ENCODE measurements at regions not wholly inside any gene's neighbourhood (a gene's known extent, or its start where the extent isn't known, plus 50 kb on each side); places are given as distances from the start of the nearest gene placed in this dataset.
A peak's percentile ranks its signal among the peaks of the same experiment; 100 is the strongest.
"Not testable (repeated sequence)": the region's sequence is repeated elsewhere in the genome, so short reads cannot be mapped to it uniquely, and the experiment has no call there.

DNA sequence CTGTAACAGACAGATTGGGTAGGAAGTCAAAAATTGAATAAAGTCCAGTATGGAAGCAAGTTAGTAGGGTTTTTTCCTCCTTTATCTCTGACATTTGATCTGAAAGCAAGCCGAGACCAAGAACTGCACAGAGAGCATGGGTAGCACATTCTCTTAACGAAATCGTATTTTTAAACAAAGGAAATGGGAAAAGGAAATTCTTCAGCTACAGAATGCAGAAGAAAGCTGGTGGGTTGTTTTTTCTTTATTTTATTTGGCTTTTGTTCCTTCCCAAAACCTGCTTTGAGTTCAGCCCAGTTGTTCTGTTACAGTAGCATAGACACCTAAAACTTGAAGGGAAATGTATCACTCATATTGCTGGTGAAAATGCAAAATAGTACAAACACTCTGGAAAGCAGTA lies 397.0 kb downstream of the GBE1 start:
- no peak for DNase-seq (ENCODE audit: low read depth)

DNA sequence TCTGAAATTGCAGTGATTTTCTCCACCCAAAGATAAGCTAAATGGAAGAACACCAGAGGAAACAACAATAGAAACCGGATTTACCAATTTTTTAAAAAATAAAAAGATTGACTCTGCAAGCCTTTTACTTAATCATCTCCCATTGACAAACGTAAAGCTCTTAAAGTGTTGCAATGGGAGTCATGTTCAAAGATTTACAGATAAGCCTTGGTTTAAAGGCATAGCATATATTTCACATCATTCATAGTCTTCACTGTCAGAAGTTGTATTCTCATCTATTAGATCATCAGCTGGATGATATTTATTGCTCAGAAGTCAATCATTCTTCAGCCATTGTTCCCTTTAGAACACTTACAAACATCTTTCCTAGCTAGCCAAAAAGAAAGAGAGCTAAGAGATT lies 397.6 kb downstream of the GBE1 start:
- DNase-seq (ENCODE audit: low read depth), result no peak

DNA sequence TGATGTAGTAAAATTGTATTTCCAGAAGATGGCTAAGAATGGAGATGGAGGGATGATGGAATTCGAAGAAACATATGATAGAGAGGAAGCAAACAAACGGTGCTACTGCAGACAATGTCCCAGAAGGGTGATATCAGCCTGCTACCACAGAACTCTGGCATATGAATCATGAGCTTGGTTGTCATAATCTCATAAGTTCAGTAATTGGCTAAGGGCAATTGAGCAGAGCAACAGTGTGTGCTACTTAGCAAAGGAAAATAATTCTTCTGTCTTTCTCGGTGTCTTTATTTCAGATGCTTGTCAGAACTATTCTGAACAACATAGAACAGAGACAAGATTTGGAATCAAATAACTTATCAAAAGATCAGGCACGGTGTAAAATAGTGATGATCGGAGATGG lies 407.3 kb downstream of the GBE1 start:
- no peak for DNase-seq (ENCODE audit: low read depth)

DNA sequence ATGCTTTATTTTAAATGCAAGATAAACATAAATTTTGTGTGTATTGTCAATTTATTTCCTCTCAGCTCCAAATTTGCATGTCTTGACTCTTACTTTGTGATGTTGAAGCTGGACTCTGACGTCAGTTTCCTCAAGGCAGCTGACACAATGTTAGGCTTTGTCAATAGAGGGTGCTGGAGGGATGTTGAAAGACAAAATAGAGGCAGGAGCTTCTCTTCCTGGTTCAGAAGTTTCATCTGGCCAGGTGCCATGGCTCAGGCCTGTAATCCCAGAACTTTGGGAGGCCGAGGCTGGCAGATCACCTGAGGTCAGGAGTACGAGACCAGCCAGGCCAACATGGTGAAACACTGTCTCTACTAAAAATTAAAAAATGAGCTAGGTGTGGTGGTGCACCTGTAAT lies 408.6 kb downstream of the GBE1 start:
- peak; percentile 1 for DNase-seq (ENCODE audit: low read depth)

DNA sequence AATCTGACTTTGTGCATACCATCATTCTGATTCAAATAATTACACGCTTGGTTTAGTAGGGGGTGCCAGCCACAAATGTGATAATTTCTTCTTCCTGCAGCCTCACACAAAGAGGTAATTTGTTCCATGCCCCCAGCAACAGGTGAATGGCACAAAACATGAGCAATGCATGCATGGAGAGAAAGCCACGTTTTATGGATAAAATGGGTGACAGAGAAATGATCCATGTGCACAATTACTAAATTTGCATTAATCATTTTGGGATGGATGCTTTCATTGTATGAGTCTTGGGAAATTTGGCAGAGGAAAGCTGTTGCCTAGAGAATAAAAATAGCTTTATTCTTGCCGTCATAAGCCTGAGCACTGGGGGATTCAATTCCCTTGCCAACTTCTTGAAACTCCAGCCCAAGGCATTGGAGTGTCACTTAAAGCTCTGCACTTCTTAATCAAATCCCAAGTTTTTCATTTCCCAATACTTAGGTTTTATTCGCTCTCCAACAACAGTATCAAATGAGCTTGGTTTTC lies 411.6 kb downstream of the GBE1 start:
- no peak for DNase-seq (ENCODE audit: low read depth)

DNA sequence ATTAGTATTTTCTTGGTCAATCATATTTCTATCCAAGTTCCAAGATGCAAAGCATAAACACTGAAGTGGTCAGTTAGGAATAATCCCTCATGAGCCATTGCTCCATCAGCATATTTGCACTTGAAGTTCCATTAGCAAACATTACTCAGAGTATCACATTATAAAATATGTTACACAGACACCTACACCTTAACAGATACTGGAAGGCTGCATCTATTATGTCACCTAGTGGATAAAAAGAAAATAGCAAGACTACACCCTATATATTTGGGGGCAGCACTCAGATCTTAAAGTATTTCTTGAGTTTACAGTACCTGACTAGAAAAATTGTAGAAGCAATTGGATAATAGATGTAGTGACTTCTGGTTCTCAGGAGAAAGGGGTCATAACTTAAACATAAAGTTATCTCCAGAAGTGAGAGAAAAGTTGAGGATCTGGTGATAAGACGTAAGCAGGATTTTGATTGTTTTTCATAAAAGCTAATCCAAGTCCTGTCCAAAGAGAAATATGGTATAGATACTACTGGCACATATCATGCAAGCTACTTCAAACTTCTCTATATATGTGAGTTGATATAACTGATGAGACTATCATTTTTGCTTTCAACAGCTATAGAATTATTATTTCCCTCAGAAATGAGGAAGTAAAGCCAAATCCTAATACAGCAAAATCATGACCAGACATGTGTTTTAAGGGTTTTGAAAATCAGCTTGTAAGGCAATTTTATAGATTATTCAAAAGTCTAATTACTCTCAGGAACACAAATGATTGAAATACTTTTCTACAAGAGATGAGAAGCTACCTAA lies 422.2 kb downstream of the GBE1 start:
- no peak for DNase-seq (ENCODE audit: low read depth)

DNA sequence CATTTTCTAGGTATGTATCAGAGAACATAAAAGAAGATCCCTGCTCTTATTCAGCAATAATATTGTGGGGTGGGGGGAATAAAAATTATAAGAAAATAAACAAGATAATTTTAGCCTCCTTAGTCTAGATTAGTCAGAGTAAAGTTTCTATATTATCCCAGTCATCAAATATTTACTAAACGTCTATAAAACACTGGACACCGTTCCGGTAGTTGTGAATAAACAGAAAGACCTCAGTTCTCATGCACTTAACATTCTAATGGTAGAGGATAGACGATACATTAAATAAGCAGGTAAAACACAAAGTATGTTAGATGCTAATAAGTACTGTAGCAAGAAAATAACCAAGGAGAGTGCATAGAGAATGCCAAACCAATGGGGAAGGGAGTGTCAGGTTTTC lies 425.0 kb downstream of the GBE1 start:
- no peak for DNase-seq (ENCODE audit: low read depth)

DNA sequence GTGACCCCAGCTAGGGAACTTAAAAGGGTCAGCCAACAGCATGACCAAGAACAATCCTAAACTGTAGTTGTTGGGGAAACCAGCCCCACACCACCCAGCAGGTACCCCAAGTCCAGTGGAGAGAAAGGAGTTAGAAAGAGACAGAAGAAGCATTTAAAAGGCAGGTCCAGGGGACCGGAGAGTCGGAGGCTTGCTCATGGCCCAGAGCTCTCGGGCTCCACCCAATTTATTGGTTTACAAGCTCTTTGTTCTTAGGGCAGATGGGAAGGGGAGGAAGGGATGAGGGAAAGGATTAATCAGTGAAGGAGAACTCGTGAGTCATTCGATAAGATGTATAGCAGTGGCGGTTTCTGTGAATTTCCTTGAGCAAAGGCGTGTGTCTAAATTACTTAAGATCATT lies 431.6 kb downstream of the GBE1 start:
- not testable (repeated sequence) for DNase-seq (ENCODE audit: low read depth)

DNA sequence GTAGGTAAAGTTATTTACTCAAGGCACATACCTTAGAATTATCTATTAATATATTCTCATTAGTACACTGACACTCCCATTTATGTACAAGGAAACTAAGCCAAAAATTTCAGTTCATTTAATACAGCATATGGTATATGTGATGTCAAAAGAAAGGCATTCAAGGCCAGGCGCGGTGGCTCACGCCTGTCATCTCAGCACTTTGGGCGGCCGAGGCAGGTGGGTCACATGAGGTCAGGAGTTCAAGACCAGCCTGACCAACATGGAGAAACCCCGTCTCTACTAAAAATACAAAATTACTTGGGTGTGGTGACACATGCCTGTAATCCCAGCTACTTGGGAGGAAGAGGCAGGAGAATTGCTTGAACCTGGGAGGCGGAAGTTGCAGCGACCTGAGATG lies 435.2 kb downstream of the GBE1 start:
- DNase-seq (ENCODE audit: low read depth), result no peak

DNA sequence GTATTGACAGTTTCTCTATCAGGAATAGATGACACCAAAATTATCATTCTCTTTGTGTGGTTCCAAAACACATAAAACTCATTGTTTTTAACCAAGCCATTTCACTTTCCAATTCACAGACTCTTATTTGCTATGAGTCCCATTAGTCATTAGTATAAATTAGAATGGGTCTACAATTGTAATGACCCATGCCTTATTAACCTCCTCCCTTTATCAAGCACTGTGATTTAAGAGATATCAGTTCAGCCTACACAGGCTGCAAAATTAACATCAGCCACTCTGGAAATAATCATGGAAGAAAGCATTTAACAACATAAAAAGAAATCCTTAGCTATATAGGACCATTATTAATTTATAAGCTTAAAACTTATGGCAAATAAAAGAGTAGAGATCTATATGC lies 440.6 kb downstream of the GBE1 start:
- no peak for DNase-seq (ENCODE audit: low read depth)

DNA sequence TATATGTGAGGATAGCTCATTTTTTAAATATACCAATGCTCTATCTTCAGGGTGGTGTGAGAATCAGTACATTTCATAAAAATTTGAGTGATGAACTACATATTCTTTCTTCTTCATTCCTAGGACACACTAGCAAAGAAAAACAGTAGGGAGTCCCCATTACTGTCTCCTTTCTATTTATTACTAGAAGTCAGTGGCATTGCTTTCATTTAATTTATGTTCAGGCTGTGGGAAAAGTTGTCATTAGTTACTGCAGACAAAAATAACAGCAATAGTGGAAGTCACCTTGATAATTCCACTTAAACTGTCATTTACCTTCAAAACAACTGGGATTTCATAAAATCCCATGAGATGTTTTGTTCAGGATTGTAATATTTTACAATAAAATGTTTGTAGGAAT lies 446.4 kb downstream of the GBE1 start:
- DNase-seq (ENCODE audit: low read depth), result no peak

DNA sequence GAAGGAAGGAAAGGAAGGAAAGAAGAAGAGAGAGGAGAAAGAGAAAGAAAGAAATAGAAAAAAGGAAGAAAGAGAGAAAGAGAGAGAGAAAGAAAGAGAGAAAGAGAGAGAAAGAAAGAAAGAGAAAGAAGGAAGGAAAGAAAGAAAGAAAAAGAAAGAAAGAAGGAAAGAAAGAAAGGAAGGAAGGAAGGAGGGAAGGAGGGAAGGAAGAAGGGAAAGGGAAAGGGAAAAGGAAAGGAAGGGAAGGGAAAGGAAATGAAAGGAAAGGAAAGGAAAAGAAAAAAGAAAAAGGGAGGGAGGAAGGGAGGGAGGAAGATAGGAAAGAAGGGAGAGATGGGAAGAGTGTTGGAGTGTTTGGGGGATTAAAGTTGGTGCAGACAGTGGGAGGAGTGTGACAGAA lies 450.1 kb downstream of the GBE1 start:
- no peak for DNase-seq (ENCODE audit: low read depth)

DNA sequence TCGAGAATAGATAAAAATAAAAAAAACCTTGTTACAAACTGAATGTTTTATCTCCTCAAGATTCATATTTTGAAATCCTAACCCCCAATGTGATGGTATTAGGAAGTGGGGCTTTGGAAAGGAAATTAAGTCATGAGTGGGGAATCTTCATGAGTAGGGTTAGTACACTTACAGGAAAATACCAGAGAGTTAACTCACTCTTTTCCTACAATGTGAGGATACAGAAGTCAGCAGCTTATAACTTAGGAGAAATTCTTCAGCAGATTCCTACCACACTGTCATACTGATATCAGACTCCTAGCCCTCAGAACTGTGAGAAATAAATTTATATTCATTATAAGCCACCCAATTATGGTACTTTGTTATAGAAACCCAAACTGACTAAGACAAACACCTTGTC lies 453.1 kb downstream of the GBE1 start:
- DNase-seq (ENCODE audit: low read depth), result no peak

DNA sequence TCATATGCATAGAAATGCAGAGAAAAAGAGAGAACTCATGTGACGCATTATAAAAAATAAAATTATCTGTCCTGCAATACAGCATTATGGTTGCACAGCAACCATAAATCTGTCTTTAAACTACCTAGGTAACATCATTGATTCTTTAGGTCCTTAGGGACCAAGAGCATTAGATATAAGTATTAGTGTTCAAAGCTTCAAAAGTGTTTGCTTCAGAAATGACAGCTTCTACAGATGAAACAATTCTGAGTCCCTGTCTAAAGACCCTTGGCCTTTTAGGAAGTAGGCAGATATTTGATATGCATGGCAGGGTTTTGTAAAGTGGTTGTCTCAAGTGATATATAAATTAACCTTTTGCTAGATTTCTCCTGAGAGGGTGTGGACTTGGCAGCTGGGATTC lies 454.2 kb downstream of the GBE1 start:
- no peak for DNase-seq (ENCODE audit: low read depth)

DNA sequence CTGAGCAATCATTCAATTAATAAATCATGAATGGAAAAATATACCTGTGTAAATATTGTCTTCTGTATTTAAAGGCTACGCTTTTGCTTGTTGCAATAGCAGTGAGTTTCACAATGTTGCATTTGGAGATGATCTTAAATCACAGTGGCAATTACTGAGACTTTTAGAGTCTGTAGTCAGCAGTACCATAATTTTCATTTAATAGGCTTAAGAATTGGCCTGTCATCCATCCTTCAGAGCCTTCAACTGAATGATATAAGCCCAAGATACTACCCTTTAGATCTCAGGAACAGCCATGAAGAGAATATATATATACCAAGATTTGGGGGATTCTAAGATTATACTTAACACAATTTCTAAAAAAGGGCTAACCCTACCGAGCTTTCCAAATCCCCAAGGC lies 458.1 kb downstream of the GBE1 start:
- DNase-seq (ENCODE audit: low read depth), result no peak

DNA sequence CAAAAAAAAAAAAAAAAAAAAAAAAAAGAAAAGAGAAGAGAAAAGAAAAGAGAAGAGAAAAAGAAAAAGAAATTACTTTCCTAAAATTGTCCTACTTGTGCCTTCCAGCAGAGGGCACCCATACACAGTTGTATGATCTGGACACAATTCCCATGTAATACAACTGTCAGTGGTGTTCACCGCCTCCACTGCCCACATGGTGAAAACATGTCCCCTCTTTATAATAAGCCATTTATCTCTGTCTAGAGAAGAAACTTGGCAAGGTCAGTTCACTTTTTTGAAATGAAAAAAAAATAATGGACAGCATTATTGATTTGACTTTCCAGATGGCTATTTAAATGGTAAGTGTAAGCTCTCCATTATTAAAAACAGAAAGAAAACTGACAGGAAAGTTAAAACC lies 459.4 kb downstream of the GBE1 start:
- peak; percentile 27 for DNase-seq (ENCODE audit: low read depth)

DNA sequence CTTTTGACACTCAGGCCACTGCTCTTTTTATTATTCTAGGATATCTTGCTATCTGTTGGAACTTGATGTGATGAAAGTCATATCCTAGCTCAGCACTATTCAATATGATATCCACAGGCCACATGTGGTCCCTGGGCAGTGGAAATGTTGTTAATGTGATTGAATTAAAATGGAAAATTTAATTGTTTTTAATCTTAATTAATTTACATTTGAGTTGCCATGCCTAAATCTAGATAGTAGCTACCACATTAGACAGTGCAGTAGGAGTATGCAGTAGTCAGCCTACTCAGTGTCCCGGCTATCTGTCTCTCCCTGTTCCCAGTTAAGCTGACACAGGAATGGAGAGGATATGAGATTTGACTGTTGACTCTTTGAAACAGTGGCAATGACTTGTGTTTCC lies 460.2 kb downstream of the GBE1 start:
- DNase-seq (ENCODE audit: low read depth), result no peak

DNA sequence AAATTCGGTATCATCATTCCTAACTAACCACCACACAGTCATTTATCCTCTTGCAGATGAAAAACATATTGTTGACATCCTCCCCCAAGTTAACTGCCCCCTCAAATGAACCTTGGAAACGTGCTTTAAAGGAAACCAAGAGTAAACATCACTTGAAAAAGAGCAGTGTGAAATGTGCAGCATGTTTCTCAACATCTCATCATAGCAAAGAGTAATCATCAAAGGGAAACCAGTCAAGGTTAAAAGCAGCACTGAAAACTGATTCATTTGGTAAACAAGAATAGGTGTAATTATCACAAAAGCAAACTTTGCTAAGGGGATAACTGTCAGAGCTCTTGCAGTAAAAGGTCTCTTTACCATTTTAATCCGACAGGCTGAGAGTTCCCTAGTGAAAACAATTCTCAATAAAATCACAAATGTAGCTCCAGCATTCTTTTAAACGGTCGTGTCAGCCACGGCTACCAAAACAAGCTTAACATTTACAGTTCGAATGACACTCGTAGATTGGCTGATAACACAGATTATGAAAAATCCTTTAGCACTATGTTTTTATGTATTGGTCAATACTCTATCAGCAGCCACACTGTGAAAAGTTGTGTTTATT lies 461.0 kb downstream of the GBE1 start:
- DNase-seq (ENCODE audit: low read depth), result no peak

DNA sequence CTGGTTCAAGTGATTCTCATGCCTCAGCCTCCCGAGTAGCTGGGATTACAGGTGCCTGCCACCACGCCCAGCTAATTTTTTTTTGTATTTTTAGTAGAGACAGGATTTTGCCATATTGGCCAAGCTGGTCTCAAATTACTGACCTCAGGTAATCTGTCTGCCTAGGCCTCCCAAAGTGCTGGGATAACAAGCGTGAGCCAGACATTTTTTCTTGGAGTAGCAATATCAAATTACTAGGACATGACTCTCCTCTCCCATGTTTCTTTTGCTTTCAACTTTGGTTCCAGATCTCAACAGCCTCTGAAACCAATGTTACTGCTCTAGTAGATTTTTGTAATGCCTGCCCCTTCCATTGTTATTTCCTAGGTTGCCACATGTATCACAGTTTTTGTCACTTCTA lies 462.0 kb downstream of the GBE1 start:
- no peak for DNase-seq (ENCODE audit: low read depth)

DNA sequence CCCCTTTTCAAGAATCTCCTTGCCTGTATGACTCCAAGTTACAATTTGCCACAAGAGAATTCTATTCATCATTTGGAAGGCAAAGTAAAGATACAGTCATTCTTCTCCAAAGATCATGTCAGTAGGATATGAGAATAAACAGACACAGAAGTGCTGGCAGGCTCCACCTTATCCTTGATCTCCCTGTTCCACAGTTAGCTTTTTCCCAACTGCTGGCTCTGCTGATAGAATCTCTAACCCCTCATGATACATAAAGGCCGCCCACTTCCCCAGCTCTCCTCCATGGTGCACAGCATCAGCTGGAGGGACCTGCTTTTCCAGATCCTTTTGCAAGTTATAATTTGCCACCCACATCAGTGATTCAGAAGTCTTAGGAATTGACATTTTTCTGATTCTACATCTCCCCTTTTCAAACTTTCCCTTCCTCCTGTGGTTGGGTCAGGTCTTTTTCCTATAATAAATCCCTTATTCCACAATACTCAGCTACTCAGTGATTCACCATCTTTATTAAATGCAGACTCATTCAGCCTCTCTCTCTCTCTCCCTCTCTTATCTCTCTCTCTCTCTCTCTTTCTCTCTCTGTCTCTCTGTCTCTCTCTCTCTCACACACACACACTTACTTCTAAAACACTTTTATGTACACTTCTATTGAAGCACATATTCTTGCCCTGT lies 465.4 kb downstream of the GBE1 start:
- DNase-seq (ENCODE audit: low read depth), result no peak

DNA sequence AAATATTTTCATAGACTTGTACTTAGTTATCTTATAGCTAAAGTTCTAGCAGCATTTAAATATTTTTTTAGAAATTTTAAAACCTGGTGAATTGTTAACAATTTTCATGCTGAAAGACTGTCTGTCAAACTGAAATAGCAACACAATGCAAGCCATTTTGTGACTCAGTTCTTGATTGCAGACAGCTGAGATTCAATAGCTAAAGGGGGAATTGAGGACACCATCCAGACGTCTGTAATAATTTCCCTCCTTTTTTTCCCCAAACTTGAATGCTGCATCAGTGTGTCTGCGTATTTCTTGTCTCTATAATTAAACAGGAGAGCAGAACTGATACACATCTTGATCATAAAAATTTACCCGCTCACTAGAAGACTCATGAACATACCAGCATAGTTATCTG lies 468.3 kb downstream of the GBE1 start:
- DNase-seq (ENCODE audit: low read depth), result no peak

DNA sequence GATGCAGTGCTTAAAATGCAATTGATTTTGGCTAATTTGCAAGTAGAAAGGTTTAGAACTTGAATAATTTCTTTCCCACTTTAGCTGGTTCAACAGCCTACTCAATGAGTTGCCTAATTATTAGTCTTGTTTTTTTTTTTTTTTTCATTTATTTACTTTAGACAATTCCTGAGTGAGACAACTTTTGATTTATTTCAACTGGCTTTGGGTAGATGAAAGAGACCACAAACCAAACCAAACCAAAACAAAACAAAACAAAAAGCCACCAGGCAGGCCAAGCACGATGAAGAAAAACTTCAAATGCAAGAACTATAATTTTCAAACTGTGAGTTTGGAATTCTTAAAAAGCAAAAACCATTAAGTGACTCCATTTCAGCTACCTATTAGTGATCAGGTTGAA lies 469.9 kb downstream of the GBE1 start:
- DNase-seq (ENCODE audit: low read depth), result no peak

DNA sequence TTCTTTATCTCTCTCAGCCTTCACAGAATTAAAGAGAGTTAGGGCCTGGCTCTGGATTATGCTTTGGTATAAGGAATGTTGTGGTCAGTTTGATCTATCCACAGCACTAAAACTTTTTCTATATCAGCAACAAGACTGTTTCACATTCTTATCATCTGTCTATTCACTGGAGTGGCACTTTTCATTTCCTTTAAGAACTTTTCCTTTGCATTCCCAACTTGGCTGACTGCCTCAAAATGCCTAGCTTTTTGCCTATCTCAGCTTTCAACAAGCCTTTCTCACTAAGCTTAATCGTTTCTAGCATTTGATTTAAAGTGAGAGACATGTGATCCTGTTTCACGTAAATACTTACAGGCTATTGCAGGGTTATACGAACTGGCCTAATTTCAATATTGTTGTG lies 471.8 kb downstream of the GBE1 start:
- DNase-seq (ENCODE audit: low read depth), result no peak
